ENCODE measurements at regions not wholly inside any gene's neighbourhood (a gene's known extent, or its start where the extent isn't known, plus 50 kb on each side); places are given as distances from the start of the nearest gene placed in this dataset.
"Not testable (repeated sequence)": the region's sequence is repeated elsewhere in the genome, so short reads cannot be mapped to it uniquely, and the experiment has no call there.

- DNase-seq, result no peak
Observed at GRCh38 chr5:124045412-124045811, 533.4 kb downstream of the CSNK1G3 start.

GRCh38 chr5:124044613-124045012 is 532.6 kb downstream of the CSNK1G3 start:
- DNase-seq, result no peak

- DNase-seq, result no peak
Observed at GRCh38 chr5:124043456-124043855, 531.5 kb downstream of the CSNK1G3 start.

- DNase-seq, result no peak
Observed at GRCh38 chr5:124040799-124041198, 528.8 kb downstream of the CSNK1G3 start.

- no peak for DNase-seq
Observed at GRCh38 chr5:124039410-124039809, 527.4 kb downstream of the CSNK1G3 start.

- no peak for DNase-seq
Observed at GRCh38 chr5:124036786-124037185, 524.8 kb downstream of the CSNK1G3 start.

- no peak for DNase-seq
Observed at GRCh38 chr5:124034963-124035362, 523.0 kb downstream of the CSNK1G3 start.

GRCh38 chr5:124034083-124034700 is 522.2 kb downstream of the CSNK1G3 start:
- no peak for DNase-seq

GRCh38 chr5:124030043-124030491 is 518.1 kb downstream of the CSNK1G3 start:
- no peak for DNase-seq

GRCh38 chr5:124027441-124027840 is 515.5 kb downstream of the CSNK1G3 start:
- DNase-seq, result no peak

- no peak for DNase-seq
Observed at GRCh38 chr5:124025306-124025845, 513.4 kb downstream of the CSNK1G3 start.

GRCh38 chr5:124022966-124023365 is 511.0 kb downstream of the CSNK1G3 start:
- DNase-seq, result no peak

- no peak for DNase-seq
Observed at GRCh38 chr5:124021776-124022175, 509.8 kb downstream of the CSNK1G3 start.

- DNase-seq, result no peak
Observed at GRCh38 chr5:124021066-124021641, 509.2 kb downstream of the CSNK1G3 start.

- not testable (repeated sequence) for DNase-seq
Observed at GRCh38 chr5:124017321-124017720, 505.3 kb downstream of the CSNK1G3 start.

GRCh38 chr5:124007675-124008398 is 495.9 kb downstream of the CSNK1G3 start:
- no peak for DNase-seq

- no peak for DNase-seq
Observed at GRCh38 chr5:124001036-124001615, 489.1 kb downstream of the CSNK1G3 start.

- no peak for DNase-seq
Observed at GRCh38 chr5:124000538-124000937, 488.6 kb downstream of the CSNK1G3 start.

- DNase-seq, result no peak
Observed at GRCh38 chr5:123997462-123998215, 485.7 kb downstream of the CSNK1G3 start.

- DNase-seq, result no peak
Observed at GRCh38 chr5:123997064-123997461, 485.1 kb downstream of the CSNK1G3 start.

GRCh38 chr5:123992641-123993040 is 480.7 kb downstream of the CSNK1G3 start:
- DNase-seq, result no peak

GRCh38 chr5:123987956-123988355 is 476.0 kb downstream of the CSNK1G3 start:
- DNase-seq, result no peak
